ENCODE measurements at regions not wholly inside any gene's neighbourhood (a gene's known extent, or its start where the extent isn't known, plus 50 kb on each side); places are given as distances from the start of the nearest gene placed in this dataset.

DNA sequence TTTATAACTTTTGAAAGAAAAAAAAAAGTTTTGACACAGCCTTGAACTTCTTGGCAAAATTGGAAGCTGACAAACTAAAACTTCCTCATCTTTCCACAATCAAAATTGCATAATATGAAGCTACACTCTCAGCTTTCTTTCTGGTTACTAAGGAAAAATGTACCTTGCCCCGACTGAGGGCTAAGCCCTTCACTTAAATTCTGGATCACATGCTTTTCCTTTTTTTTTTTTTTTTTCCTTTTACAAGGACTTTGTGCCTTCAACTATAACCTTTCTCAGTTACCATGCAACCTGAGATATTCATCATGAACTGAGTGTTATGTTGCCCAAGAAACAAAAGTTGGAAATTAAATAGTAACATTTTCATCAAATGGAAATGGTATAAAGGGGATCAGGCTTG is 188.5 kb upstream of the CARD18 start:
- Histone ChIP-seq H3K27ac (ENCODE audit: low read depth, low read length) (no peak overlapping the region), H2AFZ (ENCODE audit: low read depth, low read length, poor library complexity, severe bottlenecking) (no peak overlapping the region), H3K79me2 (ENCODE audit: insufficient read depth, low read length) (no peaks in the 10 kb centered on the region), H3K9me3 (ENCODE audit: control insufficient read depth in 1 of 2, insufficient read depth in 1 of 2, low read depth in 1 of 2, low read length in 2 of 2) (no peaks in the 10 kb centered on the region), H3K4me1 (ENCODE audit: control insufficient read depth in 1 of 2, insufficient read depth in 2 of 2, low read length in 2 of 2) (no peaks in the 10 kb centered on the region), H3K36me3 (ENCODE audit: control insufficient read depth in 1 of 2, insufficient read depth in 2 of 2, low read length in 2 of 2) (no peaks in the 10 kb centered on the region), H4K20me1 (ENCODE audit: insufficient read depth) (no peaks in the 10 kb centered on the region), H3K4me2 (ENCODE audit: low read length) (no peak overlapping the region), H3K27me3 (ENCODE audit: insufficient read depth, low read length) (no peaks in the 10 kb centered on the region), H3K9me2 (ENCODE audit: insufficient read depth) (no peaks in the 10 kb centered on the region), H3K9ac (ENCODE audit: low read length) (no peak overlapping the region), H3K4me3 (replicated peaks in 1 of 2; ENCODE audit: low read depth in 1 of 2, low read length in 2 of 2) (no peak overlapping the region)
- POLR2A ChIA-PET, result no interaction called here
- no TSS peak for BruUV-seq (replicated peaks)
- DNase-seq (ENCODE audit: low read depth, low spot score), result no peak
- TF ChIP-seq RAD21 (IDR thresholded peaks at IDR 0.05; ENCODE audit: low read depth) (no peak), JUND (IDR thresholded peaks at IDR 0.05) (no peak), TCF7L2 (IDR thresholded peaks at IDR 0.05; ENCODE audit: borderline replicate concordance, extremely low read depth, insufficient read depth, insufficient read length) (no peak), SRF (IDR thresholded peaks at IDR 0.05; ENCODE audit: low read depth) (no peak), EGR1 (IDR thresholded peaks at IDR 0.05; ENCODE audit: low read depth) (no peak)
- TF ChIP-seq, protein P1, sequence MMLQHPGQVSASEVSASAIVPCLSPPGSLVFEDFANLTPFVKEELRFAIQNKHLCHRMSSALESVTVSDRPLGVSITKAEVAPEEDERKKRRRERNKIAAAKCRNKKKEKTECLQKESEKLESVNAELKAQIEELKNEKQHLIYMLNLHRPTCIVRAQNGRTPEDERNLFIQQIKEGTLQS (IDR thresholded peaks at IDR 0.05), result no peak
- RAD21 ChIA-PET (ENCODE audit: low non-redundant PET in 1 of 2, low total read pairs in 2 of 2, uncharacterized antibody in 2 of 2, unreplicated experiment in 2 of 2), result no interaction called here
- intact Hi-C loops (cut with micrococcal nuclease), result no loop called here
- ATAC-seq, result no peak
- CTCF ChIA-PET, result no interaction called here

DNA sequence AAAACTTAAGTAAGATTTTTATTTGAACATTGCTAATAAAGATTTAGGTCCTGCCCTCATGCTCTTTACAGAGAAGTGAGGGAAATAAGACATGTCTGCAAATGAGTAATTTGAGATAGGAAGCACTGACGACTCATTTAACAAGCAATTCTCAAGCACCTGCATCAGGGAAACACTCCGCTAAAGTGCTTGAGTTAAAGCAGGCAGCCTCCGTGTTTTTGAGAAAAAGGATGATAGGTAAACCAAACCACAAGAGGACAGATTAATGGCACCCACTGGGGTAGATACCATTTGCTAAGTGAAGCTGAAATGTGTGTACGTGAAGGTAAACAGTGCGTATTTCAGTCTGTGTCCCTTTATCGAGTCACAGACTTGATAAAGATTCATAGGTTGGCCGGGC is 184.6 kb upstream of the CARD18 start:
- ChIA-PET RAD21 (ENCODE audit: low non-redundant PET in 1 of 2, low total read pairs in 2 of 2, uncharacterized antibody in 2 of 2, unreplicated experiment in 2 of 2) (no interaction called here), CTCF (no interaction called here), POLR2A (no interaction called here)
- Histone ChIP-seq H3K27me3 (ENCODE audit: insufficient read depth, low read length) (no peaks in the 10 kb centered on the region), H4K20me1 (ENCODE audit: insufficient read depth) (no peaks in the 10 kb centered on the region), H2AFZ (ENCODE audit: low read depth, low read length, poor library complexity, severe bottlenecking) (no peak overlapping the region), H3K9me2 (ENCODE audit: insufficient read depth) (no peaks in the 10 kb centered on the region), H3K79me2 (ENCODE audit: insufficient read depth, low read length) (no peaks in the 10 kb centered on the region), H3K9me3 (ENCODE audit: control insufficient read depth in 1 of 2, insufficient read depth in 1 of 2, low read depth in 1 of 2, low read length in 2 of 2) (no peaks in the 10 kb centered on the region), H3K4me3 (replicated peaks in 1 of 2; ENCODE audit: low read depth in 1 of 2, low read length in 2 of 2) (no peak overlapping the region), H3K9ac (ENCODE audit: low read length) (no peak overlapping the region), H3K4me2 (ENCODE audit: low read length) (no peak overlapping the region), H3K4me1 (ENCODE audit: control insufficient read depth in 1 of 2, insufficient read depth in 2 of 2, low read length in 2 of 2) (no peaks in the 10 kb centered on the region), H3K36me3 (ENCODE audit: control insufficient read depth in 1 of 2, insufficient read depth in 2 of 2, low read length in 2 of 2) (no peaks in the 10 kb centered on the region), H3K27ac (ENCODE audit: low read depth, low read length) (no peak overlapping the region)
- TF ChIP-seq CBX3 (IDR thresholded peaks at IDR 0.05; ENCODE audit: low read depth) (no peak), RAD21 (IDR thresholded peaks at IDR 0.05; ENCODE audit: low read depth) (no peak), ZNF274 (IDR thresholded peaks at IDR 0.05; ENCODE audit: low read depth, low read length) (no peak), CEBPB (IDR thresholded peaks at IDR 0.05; ENCODE audit: low read depth) (no peak), FOSL1 (IDR thresholded peaks at IDR 0.05; ENCODE audit: low read depth) (no peak), SP1 (IDR thresholded peaks at IDR 0.05; ENCODE audit: low read depth) (no peak), EZH2 (IDR thresholded peaks at IDR 0.05) (no peak), ZFX (IDR thresholded peaks at IDR 0.05) (no peak), YY1 (IDR thresholded peaks at IDR 0.05; ENCODE audit: extremely low read depth, insufficient replicate concordance, low read depth, low read length) (no peak)
- TF ChIP-seq, protein P2, sequence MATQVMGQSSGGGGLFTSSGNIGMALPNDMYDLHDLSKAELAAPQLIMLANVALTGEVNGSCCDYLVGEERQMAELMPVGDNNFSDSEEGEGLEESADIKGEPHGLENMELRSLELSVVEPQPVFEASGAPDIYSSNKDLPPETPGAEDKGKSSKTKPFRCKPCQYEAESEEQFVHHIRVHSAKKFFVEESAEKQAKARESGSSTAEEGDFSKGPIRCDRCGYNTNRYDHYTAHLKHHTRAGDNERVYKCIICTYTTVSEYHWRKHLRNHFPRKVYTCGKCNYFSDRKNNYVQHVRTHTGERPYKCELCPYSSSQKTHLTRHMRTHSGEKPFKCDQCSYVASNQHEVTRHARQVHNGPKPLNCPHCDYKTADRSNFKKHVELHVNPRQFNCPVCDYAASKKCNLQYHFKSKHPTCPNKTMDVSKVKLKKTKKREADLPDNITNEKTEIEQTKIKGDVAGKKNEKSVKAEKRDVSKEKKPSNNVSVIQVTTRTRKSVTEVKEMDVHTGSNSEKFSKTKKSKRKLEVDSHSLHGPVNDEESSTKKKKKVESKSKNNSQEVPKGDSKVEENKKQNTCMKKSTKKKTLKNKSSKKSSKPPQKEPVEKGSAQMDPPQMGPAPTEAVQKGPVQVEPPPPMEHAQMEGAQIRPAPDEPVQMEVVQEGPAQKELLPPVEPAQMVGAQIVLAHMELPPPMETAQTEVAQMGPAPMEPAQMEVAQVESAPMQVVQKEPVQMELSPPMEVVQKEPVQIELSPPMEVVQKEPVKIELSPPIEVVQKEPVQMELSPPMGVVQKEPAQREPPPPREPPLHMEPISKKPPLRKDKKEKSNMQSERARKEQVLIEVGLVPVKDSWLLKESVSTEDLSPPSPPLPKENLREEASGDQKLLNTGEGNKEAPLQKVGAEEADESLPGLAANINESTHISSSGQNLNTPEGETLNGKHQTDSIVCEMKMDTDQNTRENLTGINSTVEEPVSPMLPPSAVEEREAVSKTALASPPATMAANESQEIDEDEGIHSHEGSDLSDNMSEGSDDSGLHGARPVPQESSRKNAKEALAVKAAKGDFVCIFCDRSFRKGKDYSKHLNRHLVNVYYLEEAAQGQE (IDR thresholded peaks at IDR 0.05; ENCODE audit: low read depth), result no peak
- TF ChIP-seq, protein P3, sequence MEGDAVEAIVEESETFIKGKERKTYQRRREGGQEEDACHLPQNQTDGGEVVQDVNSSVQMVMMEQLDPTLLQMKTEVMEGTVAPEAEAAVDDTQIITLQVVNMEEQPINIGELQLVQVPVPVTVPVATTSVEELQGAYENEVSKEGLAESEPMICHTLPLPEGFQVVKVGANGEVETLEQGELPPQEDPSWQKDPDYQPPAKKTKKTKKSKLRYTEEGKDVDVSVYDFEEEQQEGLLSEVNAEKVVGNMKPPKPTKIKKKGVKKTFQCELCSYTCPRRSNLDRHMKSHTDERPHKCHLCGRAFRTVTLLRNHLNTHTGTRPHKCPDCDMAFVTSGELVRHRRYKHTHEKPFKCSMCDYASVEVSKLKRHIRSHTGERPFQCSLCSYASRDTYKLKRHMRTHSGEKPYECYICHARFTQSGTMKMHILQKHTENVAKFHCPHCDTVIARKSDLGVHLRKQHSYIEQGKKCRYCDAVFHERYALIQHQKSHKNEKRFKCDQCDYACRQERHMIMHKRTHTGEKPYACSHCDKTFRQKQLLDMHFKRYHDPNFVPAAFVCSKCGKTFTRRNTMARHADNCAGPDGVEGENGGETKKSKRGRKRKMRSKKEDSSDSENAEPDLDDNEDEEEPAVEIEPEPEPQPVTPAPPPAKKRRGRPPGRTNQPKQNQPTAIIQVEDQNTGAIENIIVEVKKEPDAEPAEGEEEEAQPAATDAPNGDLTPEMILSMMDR (IDR thresholded peaks at IDR 0.05 in 2 of 3, conservative IDR thresholded peaks at IDR 0.05 in 1 of 3; ENCODE audit: borderline replicate concordance in 1 of 3, insufficient read depth in 1 of 3, low read depth in 2 of 3, low read length in 2 of 3), result no peak
- TF ChIP-seq, protein P4, sequence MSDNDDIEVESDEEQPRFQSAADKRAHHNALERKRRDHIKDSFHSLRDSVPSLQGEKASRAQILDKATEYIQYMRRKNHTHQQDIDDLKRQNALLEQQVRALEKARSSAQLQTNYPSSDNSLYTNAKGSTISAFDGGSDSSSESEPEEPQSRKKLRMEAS (IDR thresholded peaks at IDR 0.05), result no peak
- intact Hi-C loops (cut with micrococcal nuclease), result no loop called here
- BruUV-seq (replicated peaks), result no TSS peak
- DNase-seq (ENCODE audit: low read depth, low spot score) (no peak), ATAC-seq (no peak)

All from HCT116 (cell line).